HEK293T (cell line): ENCODE measurements at regions not wholly inside any gene's neighbourhood (a gene's known extent, or its start where the extent isn't known, plus 50 kb on each side); places are given as distances from the start of the nearest gene placed in this dataset.

Experiments
- ARNT ChIP-seq: fragments of 450-650 bp; IDR thresholded peaks from 2 replicates; pipeline ENCODE4 v1.6.1; 2017; ENCODE audit warnings: mild to moderate bottlenecking
- FOXM1 ChIP-seq: fragments of 450-650 bp; IDR thresholded peaks from 2 replicates; pipeline ENCODE4 v1.6.1; 2017; ENCODE audit warnings: mild to moderate bottlenecking, borderline replicate concordance
- LEF1 ChIP-seq: fragments of 450-650 bp; IDR thresholded peaks from 2 replicates; pipeline ENCODE4 v1.6.1; 2017; ENCODE audit warnings: mild to moderate bottlenecking, borderline replicate concordance
- NFRKB ChIP-seq: fragments of 450-650 bp; IDR thresholded peaks from 2 replicates; pipeline ENCODE4 v1.6.1; 2016; ENCODE audit warnings: mild to moderate bottlenecking, moderate library complexity
- SP1 ChIP-seq: fragments of 450-650 bp; IDR thresholded peaks from 2 replicates; pipeline ENCODE4 v1.6.1; 2017
- TARDBP ChIP-seq: fragments of 450-650 bp; IDR thresholded peaks from 2 replicates; pipeline ENCODE4 v1.6.1; 2016

DNA sequence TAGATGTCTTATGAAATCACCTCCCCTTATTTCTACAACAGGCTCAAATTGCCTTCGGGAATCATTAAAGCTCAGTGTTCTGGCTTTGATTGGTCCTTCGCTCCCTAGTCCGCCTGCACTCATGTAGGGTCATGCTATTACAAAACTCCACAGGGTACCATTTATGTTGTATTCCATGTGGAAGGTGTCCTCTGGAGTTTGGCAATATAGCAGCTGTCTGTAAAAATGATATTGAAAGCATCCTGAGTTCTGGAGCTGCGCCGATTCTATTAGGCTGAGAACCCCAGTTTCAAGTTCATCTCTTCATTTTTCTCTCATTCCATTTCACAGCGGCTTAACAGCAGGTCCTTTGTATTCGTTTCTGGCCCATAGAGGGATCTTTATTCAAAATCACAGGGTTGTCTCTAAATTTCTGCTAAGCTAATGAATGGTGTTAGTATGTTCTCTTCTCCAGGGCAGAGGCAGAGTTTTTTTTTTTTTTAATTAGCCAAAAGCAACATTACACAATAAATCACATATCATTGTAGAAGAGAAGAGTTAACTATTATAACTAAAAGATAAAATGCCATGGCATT, 71.9 kb upstream of the TEKT1 start:
- TF ChIP-seq LEF1 = no peak
- no peak for TF ChIP-seq FOXM1
- no peak for TF ChIP-seq ARNT
- no peak for TF ChIP-seq TARDBP
- no peak for TF ChIP-seq SP1
- TF ChIP-seq NFRKB = no peak
